ENCODE measurements at regions not wholly inside any gene's neighbourhood (a gene's known extent, or its start where the extent isn't known, plus 50 kb on each side); places are given as distances from the start of the nearest gene placed in this dataset.

DNA sequence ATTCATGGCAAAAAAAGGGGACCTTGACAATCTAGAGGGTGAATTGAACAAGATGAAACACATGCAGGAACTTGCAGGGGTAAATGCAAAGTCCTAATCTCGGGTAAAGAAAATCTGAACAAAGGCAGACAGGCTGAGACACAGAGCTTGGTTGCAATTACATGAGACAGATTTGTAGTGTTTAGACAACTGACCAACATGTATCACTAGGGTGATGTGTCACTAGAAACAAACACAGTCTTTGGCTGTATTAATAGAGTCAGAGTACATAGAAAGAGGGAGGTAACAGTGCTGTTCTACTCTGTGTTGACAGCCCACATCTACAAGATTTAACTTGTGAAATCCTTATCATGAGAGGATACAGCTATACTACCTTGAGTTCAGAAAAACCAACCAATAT, 78.1 kb upstream of the GRIK3 start:
- no peaks in the 10 kb centered on the region for H3K9me3 Mint-ChIP-seq
- H3K4me3 Mint-ChIP-seq (ENCODE audit: low read depth) = no peak overlapping the region
- no peak for DNase-seq (ENCODE audit: low spot score)
- intact Hi-C loops (cut with micrococcal nuclease) = no loop called here
- no peaks in the 10 kb centered on the region for H3K4me1 Mint-ChIP-seq (ENCODE audit: low read depth)
- H3K36me3 Mint-ChIP-seq (ENCODE audit: low read depth) = no peaks in the 10 kb centered on the region
- peaks cover 2% of the 10 kb centered on the region for H3K27me3 Mint-ChIP-seq (ENCODE audit: low read depth)
- H3K27ac Mint-ChIP-seq = no peak overlapping the region

DNA sequence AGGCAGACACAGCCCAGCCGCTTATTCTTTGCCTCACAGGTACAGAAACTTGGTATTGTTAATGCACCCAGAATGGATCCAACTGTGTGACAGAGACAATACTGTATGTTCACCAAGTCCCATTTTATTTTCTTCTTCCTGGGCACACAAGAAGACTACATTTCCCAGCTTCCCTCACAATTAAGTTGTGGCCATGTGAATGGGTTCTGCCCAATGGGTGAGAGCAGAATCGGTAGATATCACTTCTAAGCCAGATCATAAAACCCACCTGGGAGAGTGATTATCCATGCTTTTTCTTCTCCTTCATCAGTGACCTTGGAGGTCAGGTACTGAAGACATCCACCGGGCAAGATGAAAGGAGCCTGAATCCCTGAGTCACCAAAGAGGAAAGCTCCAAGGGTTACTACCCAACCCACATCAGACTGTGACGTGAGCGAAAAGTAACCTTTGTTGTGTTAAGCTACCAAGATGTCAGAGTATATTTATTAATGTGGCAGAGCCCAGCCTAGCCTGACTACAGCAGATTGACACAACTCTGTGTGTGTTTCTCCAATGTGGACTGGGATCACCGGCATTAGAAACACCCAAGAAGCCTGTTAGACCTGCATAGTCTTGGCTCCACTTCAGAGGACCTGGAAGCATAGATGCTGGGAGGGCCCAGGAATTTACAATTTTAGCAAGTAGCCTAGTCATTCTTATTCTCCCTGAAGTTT, 79.1 kb upstream of the GRIK3 start:
- Mint-ChIP-seq H3K36me3 (ENCODE audit: low read depth) (no peaks in the 10 kb centered on the region), H3K4me1 (ENCODE audit: low read depth) (no peaks in the 10 kb centered on the region), H3K9me3 (no peaks in the 10 kb centered on the region), H3K4me3 (ENCODE audit: low read depth) (no peak overlapping the region), H3K27ac (no peak overlapping the region), H3K27me3 (ENCODE audit: low read depth) (peaks cover 2% of the 10 kb centered on the region)
- no peak for DNase-seq (ENCODE audit: low spot score)
- intact Hi-C loops (cut with micrococcal nuclease) = no loop called here

DNA sequence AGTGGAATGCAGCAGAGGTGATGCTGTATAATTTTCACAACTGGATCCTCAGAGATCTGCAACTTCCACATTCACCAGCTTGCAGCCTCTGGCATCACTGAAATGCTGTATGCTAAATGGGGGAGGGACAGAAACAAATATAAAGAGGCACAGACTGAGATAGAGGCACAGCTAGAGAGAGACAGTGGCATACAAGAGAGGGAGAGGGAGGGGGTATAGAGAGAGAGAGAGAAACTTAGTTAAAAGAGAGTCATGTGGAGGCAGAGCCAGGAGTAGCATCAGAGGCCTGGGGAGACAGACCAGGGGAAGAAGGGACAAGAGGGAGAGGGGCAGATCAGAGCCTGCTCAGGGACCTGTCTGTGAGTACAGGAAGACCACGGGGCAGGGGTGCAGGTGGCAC, 84.5 kb upstream of the GRIK3 start:
- Mint-ChIP-seq H3K4me3 (ENCODE audit: low read depth) (no peak overlapping the region), H3K27me3 (ENCODE audit: low read depth) (no peaks in the 10 kb centered on the region), H3K9me3 (no peaks in the 10 kb centered on the region), H3K4me1 (ENCODE audit: low read depth) (no peaks in the 10 kb centered on the region), H3K36me3 (ENCODE audit: low read depth) (no peaks in the 10 kb centered on the region), H3K27ac (no peak overlapping the region)
- DNase-seq (ENCODE audit: low spot score) = no peak
- intact Hi-C loops (cut with micrococcal nuclease) = no loop called here

DNA sequence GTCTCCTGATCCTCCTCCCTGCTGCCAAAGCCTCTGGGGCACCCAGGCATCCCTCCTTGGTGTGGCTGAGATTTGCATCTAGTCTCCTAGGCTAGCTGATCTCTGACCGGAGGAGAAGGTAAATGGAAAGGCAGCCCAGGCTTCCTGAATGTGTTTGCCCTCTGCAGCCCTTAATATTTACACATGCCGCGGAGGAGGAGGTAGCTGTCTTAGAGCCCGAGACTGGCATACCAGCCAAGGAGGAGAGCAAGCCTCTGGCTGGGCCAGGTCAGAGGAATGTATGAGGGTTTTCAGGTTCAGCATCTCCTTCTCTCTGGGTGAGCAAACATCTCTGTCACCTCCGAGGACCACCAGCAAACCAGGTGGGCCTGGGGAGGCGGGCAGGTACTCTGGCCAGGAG, 86.0 kb upstream of the GRIK3 start:
- intact Hi-C loops (cut with micrococcal nuclease) = no loop called here

DNA sequence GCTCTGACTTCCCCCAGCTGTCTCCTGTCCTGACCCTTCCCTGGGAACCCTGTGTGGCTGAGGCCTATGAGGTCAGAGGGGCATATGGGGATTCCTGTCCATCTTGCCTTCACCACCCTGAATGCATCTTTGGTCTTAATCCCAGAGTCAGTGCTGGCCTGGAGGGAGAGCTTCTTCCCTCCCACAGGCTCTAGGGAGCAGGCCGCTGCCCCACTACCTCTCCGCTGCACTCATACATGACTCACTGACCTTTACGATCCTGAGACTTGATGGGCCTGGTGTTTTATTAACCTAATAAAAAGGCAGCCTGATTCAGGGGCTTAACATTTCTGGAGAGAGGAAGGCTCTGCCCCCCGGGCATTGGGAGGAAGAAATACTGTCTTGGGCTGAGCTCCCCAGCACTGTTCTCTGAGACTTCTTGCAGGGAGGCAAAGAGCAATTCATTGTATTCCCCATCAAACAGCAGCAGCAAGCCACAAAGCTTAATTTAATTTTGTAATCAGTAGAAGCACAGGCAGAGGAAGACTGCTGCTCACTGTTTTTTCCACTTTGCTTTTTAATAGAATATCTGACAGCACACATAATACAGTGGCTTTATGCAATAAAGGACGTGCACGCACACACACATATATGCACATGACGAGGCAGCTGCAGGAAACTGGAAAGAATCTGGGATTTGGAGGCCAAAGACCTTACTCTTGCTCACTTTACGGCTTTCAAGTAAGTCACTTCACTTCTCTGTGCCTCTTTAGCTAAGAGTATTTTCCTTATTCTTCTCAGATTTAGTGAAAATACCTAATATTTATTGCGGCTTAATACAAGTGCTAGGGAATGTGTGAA, 89.2 kb upstream of the GRIK3 start:
- Mint-ChIP-seq H3K9me3 (no peaks in the 10 kb centered on the region), H3K4me1 (ENCODE audit: low read depth) (no peaks in the 10 kb centered on the region), H3K27me3 (ENCODE audit: low read depth) (no peaks in the 10 kb centered on the region), H3K4me3 (ENCODE audit: low read depth) (no peak overlapping the region), H3K36me3 (ENCODE audit: low read depth) (no peaks in the 10 kb centered on the region), H3K27ac (no peak overlapping the region)
- intact Hi-C loops (cut with micrococcal nuclease) = no loop called here
- DNase-seq (ENCODE audit: low spot score) = no peak

More for the DNA sequence above, 86.0 kb upstream of the GRIK3 start:
- no peak for DNase-seq (ENCODE audit: low spot score)
- H3K9me3 Mint-ChIP-seq = no peaks in the 10 kb centered on the region
- no peak overlapping the region for H3K27ac Mint-ChIP-seq
- H3K4me1 Mint-ChIP-seq (ENCODE audit: low read depth) = no peaks in the 10 kb centered on the region
- no peaks in the 10 kb centered on the region for H3K27me3 Mint-ChIP-seq (ENCODE audit: low read depth)
- H3K36me3 Mint-ChIP-seq (ENCODE audit: low read depth) = no peaks in the 10 kb centered on the region
- H3K4me3 Mint-ChIP-seq (ENCODE audit: low read depth) = no peak overlapping the region

DNA sequence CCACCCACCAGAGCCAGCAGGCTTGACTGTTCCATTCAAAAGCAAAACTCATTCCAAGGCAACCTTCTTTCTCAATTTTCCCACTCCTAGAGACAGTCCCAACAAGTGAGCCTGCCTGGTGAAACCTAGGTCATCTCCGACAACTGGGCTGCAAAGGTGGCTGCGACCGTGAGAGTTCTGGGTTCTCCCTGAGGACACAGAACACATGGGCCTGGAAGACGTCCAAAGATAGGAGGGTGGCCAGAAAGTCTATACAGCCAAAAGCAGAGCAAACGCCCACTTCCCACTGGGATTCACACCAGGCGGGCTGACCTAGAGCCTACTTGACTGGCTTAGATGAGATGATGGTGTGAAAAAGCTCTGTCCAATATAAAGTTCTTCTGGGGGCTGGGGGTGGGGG, 90.2 kb upstream of the GRIK3 start:
- Mint-ChIP-seq H3K27ac (no peak overlapping the region), H3K4me3 (ENCODE audit: low read depth) (no peak overlapping the region), H3K9me3 (no peaks in the 10 kb centered on the region), H3K36me3 (ENCODE audit: low read depth) (no peaks in the 10 kb centered on the region), H3K27me3 (ENCODE audit: low read depth) (no peaks in the 10 kb centered on the region), H3K4me1 (ENCODE audit: low read depth) (no peaks in the 10 kb centered on the region)
- no peak for DNase-seq (ENCODE audit: low spot score)
- intact Hi-C loops (cut with micrococcal nuclease) = no loop called here

DNA sequence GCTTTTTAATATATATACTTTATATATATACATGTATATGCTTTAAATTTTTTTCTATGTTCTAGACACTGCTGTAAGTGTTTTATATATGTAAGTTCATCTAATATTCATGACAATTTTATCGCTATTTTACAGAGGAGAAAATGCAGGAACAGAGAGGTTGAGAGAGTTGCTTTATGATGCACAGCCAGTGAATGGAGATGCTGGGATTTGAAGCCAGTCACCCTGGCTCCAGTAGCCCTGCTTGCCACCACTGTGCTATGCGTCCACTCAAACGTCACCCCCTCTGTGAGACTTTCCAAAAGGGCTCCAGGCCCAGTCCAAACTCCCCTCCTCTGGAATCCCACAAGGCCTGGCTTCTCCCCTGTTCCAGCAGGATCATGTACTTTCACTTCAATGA, 91.0 kb upstream of the GRIK3 start:
- Mint-ChIP-seq H3K9me3 (no peaks in the 10 kb centered on the region), H3K27ac (no peak overlapping the region), H3K4me1 (ENCODE audit: low read depth) (no peaks in the 10 kb centered on the region), H3K4me3 (ENCODE audit: low read depth) (no peak overlapping the region), H3K27me3 (ENCODE audit: low read depth) (no peaks in the 10 kb centered on the region), H3K36me3 (ENCODE audit: low read depth) (no peaks in the 10 kb centered on the region)
- no peak for DNase-seq (ENCODE audit: low spot score)
- intact Hi-C loops (cut with micrococcal nuclease) = no loop called here

DNA sequence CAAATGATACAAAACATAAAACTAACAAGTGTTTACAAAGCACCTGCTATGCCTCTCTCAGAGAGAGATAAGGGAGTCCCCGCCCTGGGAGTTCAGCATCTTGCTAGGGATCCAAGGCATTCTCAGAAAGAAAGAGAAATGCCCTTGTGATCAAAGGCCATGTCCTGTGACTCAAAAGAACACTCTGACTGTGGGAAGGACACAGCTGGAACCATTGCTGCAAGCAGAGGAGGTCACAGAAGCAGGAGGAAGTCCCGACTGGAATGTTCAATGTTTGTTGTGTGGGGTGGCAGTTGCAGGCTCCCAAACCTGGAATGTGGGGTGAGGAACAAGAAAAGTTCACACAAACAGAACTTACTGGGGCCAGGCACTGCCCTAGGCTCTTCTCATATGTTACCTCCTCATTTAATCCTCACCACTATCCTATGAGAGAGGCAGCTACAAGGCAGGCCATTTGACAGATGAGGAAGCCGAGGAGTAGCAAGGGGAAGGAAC, 93.0 kb upstream of the GRIK3 start:
- H3K4me1 Mint-ChIP-seq (ENCODE audit: low read depth) = no peaks in the 10 kb centered on the region
- H3K36me3 Mint-ChIP-seq (ENCODE audit: low read depth) = no peaks in the 10 kb centered on the region
- no peak for DNase-seq (ENCODE audit: low spot score)
- no peaks in the 10 kb centered on the region for H3K9me3 Mint-ChIP-seq
- intact Hi-C loops (cut with micrococcal nuclease) = no loop called here
- H3K4me3 Mint-ChIP-seq (ENCODE audit: low read depth) = no peak overlapping the region
- no peak overlapping the region for H3K27ac Mint-ChIP-seq
- H3K27me3 Mint-ChIP-seq (ENCODE audit: low read depth) = no peaks in the 10 kb centered on the region

DNA sequence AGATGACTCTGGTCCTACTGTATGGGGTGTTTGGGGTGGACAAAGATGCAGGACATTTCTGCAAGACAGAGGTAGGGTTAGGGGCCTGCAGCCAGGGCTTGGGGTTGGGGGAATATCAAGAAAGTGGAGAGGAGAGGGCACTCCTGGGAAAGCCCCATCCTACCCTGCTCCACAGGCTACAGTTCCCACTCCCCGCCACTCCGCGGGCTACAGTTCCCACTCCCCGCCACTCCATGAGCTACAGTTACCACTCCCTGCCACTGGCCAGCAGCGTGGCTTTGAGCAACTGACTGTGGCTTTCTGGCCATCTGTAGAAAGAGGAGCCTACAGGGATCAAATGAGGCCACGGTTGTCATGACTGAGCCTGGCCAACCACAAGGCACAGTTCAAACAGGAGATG, 93.8 kb upstream of the GRIK3 start:
- Mint-ChIP-seq H3K4me3 (ENCODE audit: low read depth) (no peak overlapping the region), H3K27ac (no peak overlapping the region), H3K4me1 (ENCODE audit: low read depth) (no peaks in the 10 kb centered on the region), H3K36me3 (ENCODE audit: low read depth) (no peaks in the 10 kb centered on the region), H3K27me3 (ENCODE audit: low read depth) (no peaks in the 10 kb centered on the region), H3K9me3 (no peaks in the 10 kb centered on the region)
- intact Hi-C loops (cut with micrococcal nuclease) = no loop called here
- no peak for DNase-seq (ENCODE audit: low spot score)

DNA sequence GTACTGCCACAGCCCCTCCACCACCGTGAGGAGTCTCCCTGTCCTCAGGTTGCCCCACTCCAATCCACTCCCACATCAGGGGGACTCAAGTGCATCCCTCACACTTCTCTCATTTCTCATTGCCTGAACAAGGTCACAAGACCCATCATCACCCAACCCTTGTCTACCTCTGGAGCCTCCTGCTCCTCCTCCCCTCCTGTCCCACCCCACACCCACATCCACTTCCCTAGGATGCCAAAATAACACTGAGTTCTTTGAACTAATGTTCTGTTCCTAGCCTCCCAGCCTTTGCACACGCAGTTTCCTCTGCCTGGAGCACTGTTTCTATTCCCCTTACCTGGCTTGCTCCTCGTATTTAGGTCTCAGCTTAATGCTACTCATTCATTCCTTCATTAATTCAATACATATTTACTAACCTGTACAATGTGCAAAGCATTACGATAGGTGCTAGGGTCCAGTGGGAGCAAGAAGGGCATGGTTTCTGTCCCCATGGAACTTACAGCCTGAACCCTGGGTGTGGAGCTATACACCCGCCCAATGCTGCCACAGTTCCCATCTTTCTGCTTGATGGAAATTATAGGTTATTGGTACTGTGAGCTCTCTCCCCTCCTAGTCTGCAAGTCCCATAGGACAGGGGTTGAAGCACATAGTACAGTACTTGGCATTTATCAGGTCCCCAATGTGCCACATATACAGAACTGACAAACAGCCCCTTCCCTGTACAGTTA, 96.1 kb upstream of the GRIK3 start:
- Mint-ChIP-seq H3K4me1 (ENCODE audit: low read depth) (no peaks in the 10 kb centered on the region), H3K27ac (no peak overlapping the region), H3K36me3 (ENCODE audit: low read depth) (no peaks in the 10 kb centered on the region), H3K9me3 (no peaks in the 10 kb centered on the region), H3K27me3 (ENCODE audit: low read depth) (no peaks in the 10 kb centered on the region), H3K4me3 (ENCODE audit: low read depth) (no peak overlapping the region)
- intact Hi-C loops (cut with micrococcal nuclease) = no loop called here
- DNase-seq (ENCODE audit: low spot score) = no peak

DNA sequence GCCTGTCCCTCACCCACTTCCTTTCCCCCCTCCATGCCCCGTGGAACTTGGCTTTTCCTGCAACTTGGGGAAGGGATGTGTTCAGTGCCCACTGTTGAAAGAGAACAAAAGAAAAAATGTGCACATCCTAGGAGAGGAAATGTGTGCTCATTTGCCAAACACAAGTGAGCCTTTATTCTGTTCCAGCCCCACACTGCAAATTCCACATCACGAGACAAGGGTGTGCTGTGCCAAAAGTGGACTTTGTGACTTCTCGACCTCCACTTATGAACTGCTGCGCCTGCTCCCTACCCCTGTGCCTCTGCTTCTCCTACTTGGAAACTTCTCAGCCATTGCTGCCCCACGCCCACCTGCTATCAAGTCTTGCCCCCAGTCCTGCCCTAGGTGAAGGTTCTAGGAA, 97.0 kb upstream of the GRIK3 start:
- Mint-ChIP-seq H3K4me3 (ENCODE audit: low read depth) (no peak overlapping the region), H3K36me3 (ENCODE audit: low read depth) (no peaks in the 10 kb centered on the region), H3K9me3 (no peaks in the 10 kb centered on the region), H3K27ac (no peak overlapping the region), H3K4me1 (ENCODE audit: low read depth) (no peaks in the 10 kb centered on the region), H3K27me3 (ENCODE audit: low read depth) (no peaks in the 10 kb centered on the region)
- DNase-seq (ENCODE audit: low spot score) = no peak
- intact Hi-C loops (cut with micrococcal nuclease) = no loop called here

DNA sequence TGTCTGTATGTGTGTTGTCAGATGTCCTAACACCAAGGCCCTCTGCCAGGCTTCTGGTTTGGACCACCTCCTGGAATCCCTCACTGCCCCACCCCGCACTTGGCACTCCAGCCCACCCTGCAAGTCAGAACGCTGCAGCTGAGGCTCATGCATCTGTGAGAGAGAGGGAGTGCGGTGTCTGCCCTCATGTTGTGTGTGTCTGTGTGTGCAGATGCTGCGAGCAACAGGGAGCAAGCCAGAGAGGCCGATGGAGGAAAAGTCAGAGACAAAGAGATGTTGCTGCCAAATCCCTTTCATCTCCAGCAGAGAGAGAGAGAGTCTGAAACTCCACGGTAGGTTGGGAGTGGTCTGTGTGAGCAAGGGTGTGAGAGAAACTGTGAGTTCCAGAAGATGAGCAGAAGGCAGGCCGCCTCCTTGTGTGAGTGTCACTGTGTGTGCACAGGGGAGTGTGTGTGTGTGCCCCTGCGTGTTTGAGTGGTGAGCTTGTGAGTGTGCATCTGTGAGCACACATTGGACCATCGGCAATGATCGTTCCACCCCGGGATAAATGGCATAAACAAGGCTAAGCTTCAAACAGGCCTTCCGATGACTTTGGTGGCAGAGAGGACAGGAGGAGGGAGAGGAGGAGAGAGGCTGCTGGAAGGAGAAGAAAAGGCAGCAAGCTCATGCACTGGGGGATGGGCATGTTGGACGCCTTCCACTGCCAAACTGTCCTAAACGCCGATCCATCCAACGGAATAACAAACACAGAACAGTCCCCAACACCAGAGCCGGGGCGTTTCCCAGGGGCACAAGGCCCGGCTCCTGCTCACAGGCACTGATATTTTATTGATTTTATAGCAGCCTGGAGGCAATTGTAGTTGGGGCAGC, 99.2 kb upstream of the GRIK3 start:
- no peaks in the 10 kb centered on the region for H3K4me1 Mint-ChIP-seq (ENCODE audit: low read depth)
- no peaks in the 10 kb centered on the region for H3K36me3 Mint-ChIP-seq (ENCODE audit: low read depth)
- no peak overlapping the region for H3K27ac Mint-ChIP-seq
- no peak overlapping the region for H3K4me3 Mint-ChIP-seq (ENCODE audit: low read depth)
- DNase-seq (ENCODE audit: low spot score) = no peak
- H3K27me3 Mint-ChIP-seq (ENCODE audit: low read depth) = no peaks in the 10 kb centered on the region
- no peaks in the 10 kb centered on the region for H3K9me3 Mint-ChIP-seq
- intact Hi-C loops (cut with micrococcal nuclease) = no loop called here

All from activated T-helper 2 cell treated with anti-CD3 and anti-CD28 coated beads, Interferon-gamma antibody, Interleukin-2, Interleukin-4, amounts not matched to agents 10 μg/mL and 5 μg/mL and 100 μg/mL, durations not matched to agents 14 hours and 24 hours and 36 hours (primary cell).